ENCODE measurements at regions not wholly inside any gene's neighbourhood (a gene's known extent, or its start where the extent isn't known, plus 50 kb on each side); places are given as distances from the start of the nearest gene placed in this dataset.

- no peak for DNase-seq
Measured at GRCh38 chr4:98758182-98758581, 99.8 kb upstream of the TSPAN5 start.

DNA sequence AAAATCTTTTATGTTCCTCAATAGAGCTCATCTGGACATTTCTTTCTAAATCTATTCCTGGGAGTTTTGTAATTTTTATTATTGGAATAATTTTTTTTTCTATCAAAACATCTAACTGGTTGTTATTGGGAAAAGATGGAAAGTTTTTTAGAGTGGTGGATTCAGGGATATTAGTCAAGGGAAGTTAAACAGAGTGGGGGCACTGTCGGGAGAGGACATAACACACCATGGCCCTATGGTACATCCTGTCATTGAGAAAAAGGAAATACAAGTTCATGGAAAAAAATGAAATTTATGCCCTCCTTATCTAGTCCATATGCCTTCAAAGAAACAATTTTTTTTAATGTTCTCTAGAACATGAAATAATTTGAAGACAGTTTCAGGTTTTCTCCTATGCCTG is 96.3 kb upstream of the TSPAN5 start:
- no peak for DNase-seq

DNA sequence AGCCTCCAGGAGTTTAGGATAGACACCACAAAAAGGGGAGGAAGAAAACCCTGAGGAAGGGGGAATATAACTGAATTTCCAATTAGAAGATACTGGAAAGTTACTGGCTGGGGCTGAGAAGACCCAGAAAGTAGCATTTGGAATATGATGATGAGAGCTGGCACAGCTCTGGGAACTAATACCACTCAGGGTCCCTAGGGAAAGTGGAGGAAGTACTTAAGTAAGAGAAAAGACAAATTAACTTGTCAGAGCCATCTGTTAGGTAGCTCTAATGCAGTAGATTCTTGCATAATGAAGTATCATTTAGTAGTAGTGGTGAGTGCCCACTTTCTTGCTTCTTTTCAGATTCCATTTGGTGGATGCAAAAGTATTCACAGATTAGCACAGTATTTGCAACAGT is 90.8 kb upstream of the TSPAN5 start:
- DNase-seq, result no peak

- no peak for DNase-seq
Measured at GRCh38 chr4:98748609-98749008, 90.2 kb upstream of the TSPAN5 start.

- no peak for DNase-seq
Measured at GRCh38 chr4:98747393-98748091, 89.1 kb upstream of the TSPAN5 start.

DNA sequence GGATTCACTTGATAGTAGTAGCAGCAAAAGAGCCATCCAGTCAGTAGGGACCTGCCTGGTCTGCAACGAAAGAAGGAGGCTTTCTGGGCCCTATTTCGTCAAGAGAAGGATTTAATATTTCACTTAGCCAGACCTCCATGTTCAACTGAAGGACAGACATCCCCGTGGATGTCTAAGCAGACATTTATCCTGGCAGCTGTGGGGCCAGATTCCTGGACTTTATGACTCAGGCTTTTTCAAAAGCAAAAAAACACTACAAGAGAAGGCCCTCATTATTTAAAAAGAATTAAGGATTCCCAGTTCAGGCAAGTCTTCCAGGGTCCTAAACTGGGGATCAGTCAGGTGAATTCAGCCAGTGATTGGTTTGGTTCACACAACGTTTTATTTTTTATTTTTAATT is 88.5 kb upstream of the TSPAN5 start:
- no peak for DNase-seq

DNA sequence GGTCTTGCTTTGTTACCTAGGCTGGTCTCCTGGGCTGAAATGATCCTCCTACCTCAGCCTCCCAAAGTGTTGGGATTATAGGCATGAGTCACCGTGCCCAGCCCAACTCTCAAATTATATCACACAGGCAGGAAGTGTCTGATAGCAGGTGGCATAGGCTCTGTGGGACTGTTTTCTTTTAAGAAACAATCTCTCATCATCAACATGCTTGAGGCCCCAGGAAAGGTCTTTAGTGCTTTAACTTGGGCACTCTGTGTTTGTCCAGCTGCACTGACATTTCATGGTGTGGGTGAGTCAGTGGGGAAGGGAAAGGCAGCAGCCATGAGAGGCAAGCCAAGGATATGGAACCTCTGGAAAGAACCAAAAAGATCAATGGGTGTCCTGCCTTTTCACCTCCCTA is 88.1 kb upstream of the TSPAN5 start:
- DNase-seq, result no peak

DNA sequence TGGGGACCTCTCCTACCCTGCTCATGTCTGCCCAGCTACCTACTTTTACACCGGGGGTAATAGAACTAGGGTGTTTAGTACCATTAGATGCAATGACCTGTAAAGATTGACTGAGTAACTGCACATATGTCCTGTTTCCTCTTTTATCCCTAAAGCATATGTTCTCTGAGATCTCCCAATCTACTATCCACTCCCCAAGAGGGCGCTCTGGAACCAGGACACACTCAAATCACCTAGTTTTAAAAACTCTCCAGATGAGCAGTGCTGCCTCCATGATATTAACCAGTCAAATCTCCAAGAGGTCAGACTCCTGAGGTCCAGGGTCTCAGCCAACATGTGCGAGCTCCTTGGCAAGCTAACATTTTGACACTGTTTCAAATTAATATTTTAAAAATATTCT is 87.0 kb upstream of the TSPAN5 start:
- DNase-seq, result peak; percentile 27

- no peak for DNase-seq
Measured at GRCh38 chr4:98744372-98745150, 86.2 kb upstream of the TSPAN5 start.

DNA sequence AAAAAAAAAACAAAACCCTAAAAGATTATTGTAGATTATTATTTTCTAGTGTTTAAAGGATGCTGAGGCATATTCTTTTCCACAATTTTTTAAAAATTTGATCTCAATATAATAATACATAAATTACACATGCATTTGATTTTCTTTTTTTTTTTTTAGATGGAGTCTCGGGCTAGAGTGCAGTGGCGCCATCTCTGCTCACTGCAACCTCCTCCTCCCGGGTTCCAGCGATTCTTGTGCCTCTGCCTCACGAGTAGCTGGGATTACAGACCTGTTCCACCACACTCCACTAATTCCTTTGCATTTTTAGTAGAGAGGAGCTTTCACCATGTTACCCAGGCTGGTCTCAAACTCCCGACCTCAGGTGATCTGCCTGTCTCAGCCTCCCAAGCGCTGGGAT is 83.5 kb upstream of the TSPAN5 start:
- DNase-seq, result no peak

DNA sequence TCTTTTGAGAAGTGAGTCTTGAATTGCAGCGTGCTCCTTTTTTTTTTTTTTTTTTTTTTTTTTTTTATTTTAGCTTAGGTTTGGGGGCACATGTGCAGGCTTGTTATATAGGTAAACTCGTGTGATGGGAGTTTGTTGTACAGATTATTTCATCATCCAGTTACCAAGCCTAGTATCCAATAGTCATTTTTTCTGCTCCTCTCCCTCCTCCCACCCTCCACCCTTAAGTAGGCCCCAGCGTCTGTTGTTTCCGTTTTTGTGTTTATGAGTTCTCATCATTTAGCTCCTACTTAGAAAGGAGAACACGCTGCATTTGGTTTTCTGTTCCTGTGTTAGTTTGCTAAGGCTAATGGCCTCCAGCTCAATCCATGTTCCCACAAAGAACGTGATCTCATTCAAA is 81.3 kb upstream of the TSPAN5 start:
- no peak for DNase-seq

DNA sequence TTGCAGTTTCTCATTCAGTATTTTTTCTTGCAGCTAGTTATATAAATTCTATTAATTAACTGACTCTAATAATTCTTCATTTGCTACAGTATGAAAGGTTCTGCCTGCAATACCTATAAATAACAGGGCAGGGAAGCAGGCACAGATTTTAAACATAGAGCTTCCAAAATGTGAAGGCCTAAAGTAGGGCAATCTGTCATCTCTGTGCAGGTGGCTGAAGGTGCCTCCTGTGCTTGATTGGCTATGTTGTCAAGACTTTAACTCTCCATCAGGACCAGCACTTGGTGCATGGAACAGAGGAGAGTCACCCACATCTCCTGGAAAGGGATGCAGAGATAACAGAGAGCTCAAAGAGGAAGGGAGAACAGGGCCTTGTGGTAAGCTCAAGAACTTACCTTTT is 75.2 kb upstream of the TSPAN5 start:
- no peak for DNase-seq

GRCh38 chr4:98728871-98729270 is 70.5 kb upstream of the TSPAN5 start:
- DNase-seq, result no peak

- peak; percentile 78 for DNase-seq
Measured at GRCh38 chr4:98728433-98728832, 70.0 kb upstream of the TSPAN5 start.

DNA sequence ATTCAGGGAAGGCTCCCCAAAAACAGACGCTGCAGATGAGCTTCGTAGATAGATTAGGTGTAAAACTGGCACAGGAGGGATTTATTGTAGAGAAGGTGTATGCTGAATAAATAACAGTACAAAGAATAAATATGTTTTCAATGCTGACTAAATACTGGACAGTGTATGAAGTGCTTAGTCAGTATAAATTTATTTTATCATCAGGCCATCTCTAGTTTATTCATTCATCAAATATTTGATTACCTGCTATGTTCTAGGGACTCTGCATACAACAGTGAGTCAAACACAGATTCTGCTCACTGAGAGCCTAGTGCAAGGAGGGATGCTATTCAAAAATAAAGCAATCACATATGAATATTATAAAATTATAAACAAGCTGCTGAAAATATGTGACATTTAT is 63.6 kb upstream of the TSPAN5 start:
- no peak for DNase-seq

DNA sequence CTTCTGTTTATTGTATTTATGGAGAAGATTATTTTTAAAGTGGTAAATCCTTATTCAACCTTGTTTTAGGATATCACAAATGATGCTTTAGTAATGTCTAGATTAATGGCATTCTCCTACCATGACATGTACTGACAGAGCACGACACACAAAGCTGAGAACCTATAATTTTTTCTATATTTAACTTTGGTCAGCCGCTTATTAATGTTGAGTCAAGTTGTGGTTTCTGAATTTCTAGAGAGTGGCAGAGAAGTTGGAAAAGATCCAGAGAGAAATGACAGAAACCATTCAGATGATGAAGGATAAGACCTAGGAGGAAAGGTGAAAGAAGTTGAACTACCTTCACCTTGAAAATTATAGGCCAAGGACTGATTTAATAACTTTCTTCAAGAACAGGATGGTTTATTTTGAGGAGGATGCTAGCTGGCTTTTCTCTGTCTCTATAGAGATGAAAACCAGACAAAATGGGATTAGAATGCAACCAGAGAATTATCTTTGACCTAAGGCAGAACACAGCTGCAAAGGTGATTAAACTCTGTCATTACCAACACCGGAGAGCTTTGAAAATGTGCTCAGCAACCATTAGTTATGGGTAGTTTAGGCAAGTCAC is 62.6 kb upstream of the TSPAN5 start:
- no peak for DNase-seq

DNA sequence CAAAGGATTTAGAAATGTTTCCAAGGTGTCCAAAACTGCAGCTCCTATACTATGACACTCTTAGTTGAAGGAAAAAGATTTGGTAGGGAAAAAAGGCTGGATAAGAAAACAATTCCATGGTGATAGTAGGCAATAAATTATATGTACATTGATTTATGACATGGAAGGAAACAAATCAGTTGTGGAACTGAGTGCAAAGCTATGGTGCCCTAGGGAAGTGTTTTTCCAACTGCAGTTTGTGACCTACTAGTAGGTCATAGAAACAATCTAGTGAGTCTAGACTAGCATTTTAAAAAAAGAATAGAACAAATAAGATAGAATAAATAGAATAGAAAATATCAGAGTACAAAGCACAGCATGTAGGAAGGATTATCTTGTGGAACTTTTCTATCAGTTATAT is 58.4 kb upstream of the TSPAN5 start:
- DNase-seq, result no peak

- no peak for DNase-seq
Measured at GRCh38 chr4:98712607-98713006, 54.2 kb upstream of the TSPAN5 start.

GRCh38 chr4:98711526-98711925 is 53.1 kb upstream of the TSPAN5 start:
- no peak for DNase-seq

GRCh38 chr4:98710831-98711230 is 52.4 kb upstream of the TSPAN5 start:
- DNase-seq, result no peak

Data from GDM1 (cell line).